ENCODE measurements at regions not wholly inside any gene's neighbourhood (a gene's known extent, or its start where the extent isn't known, plus 50 kb on each side); places are given as distances from the start of the nearest gene placed in this dataset.

GRCh38 chr11:134691295-134691873, 279.3 kb upstream of the B3GAT1 start:
- FAIRE-seq = no peak
- no peak for TF ChIP-seq CTCF (IDR thresholded peaks at IDR 0.05; ENCODE audit: borderline replicate concordance, extremely low read depth, insufficient read depth)
- no peak overlapping the region for H3K27ac ChIP-seq (ENCODE audit: low read depth in 2 of 2, low read length in 2 of 2)
- no peak overlapping the region for H3K4me3 ChIP-seq (ENCODE audit: low read length in 3 of 3)
- H3K9ac ChIP-seq (ENCODE audit: low read length in 3 of 3) = no peak overlapping the region
- no peak for DNase-seq
- no peaks in the 10 kb centered on the region for H3K27me3 ChIP-seq (ENCODE audit: control insufficient read depth, insufficient read depth, low read length)
- intact Hi-C loops (cut with DNase I) = no loop called here
- H3K9me3 ChIP-seq (ENCODE audit: control insufficient read depth in 2 of 3, insufficient read depth in 1 of 3, low read length in 3 of 3) = no peaks in the 10 kb centered on the region
- H3K4me1 ChIP-seq (ENCODE audit: control insufficient read depth in 2 of 3, insufficient read depth in 2 of 3, low read depth in 1 of 3, low read length in 3 of 3) = no peaks in the 10 kb centered on the region
- no peaks in the 10 kb centered on the region for H3K36me3 ChIP-seq (ENCODE audit: control insufficient read depth in 2 of 3, insufficient read depth in 3 of 3, low read length in 3 of 3)

GRCh38 chr11:134689886-134690285, 277.8 kb upstream of the B3GAT1 start:
- no peaks in the 10 kb centered on the region for H3K9me3 ChIP-seq (ENCODE audit: control insufficient read depth in 2 of 3, insufficient read depth in 1 of 3, low read length in 3 of 3)
- intact Hi-C loops (cut with DNase I) = no loop called here
- H3K4me3 ChIP-seq (ENCODE audit: low read length in 3 of 3) = no peak overlapping the region
- DNase-seq = no peak
- H3K27me3 ChIP-seq (ENCODE audit: control insufficient read depth, insufficient read depth, low read length) = no peaks in the 10 kb centered on the region
- no peak overlapping the region for H3K27ac ChIP-seq (ENCODE audit: low read depth in 2 of 2, low read length in 2 of 2)
- no peaks in the 10 kb centered on the region for H3K4me1 ChIP-seq (ENCODE audit: control insufficient read depth in 2 of 3, insufficient read depth in 2 of 3, low read depth in 1 of 3, low read length in 3 of 3)
- TF ChIP-seq CTCF (IDR thresholded peaks at IDR 0.05; ENCODE audit: borderline replicate concordance, extremely low read depth, insufficient read depth) = no peak
- FAIRE-seq = no peak
- no peak overlapping the region for H3K9ac ChIP-seq (ENCODE audit: low read length in 3 of 3)
- H3K36me3 ChIP-seq (ENCODE audit: control insufficient read depth in 2 of 3, insufficient read depth in 3 of 3, low read length in 3 of 3) = no peaks in the 10 kb centered on the region

- Histone ChIP-seq H3K4me3 (ENCODE audit: low read length in 3 of 3) (no peak overlapping the region), H3K27ac (ENCODE audit: low read depth in 2 of 2, low read length in 2 of 2) (no peak overlapping the region), H3K9ac (ENCODE audit: low read length in 3 of 3) (no peak overlapping the region), H3K36me3 (ENCODE audit: control insufficient read depth in 2 of 3, insufficient read depth in 3 of 3, low read length in 3 of 3) (no peaks in the 10 kb centered on the region), H3K4me1 (ENCODE audit: control insufficient read depth in 2 of 3, insufficient read depth in 2 of 3, low read depth in 1 of 3, low read length in 3 of 3) (no peaks in the 10 kb centered on the region), H3K27me3 (ENCODE audit: control insufficient read depth, insufficient read depth, low read length) (no peaks in the 10 kb centered on the region), H3K9me3 (ENCODE audit: control insufficient read depth in 2 of 3, insufficient read depth in 1 of 3, low read length in 3 of 3) (no peaks in the 10 kb centered on the region)
- intact Hi-C loops (cut with DNase I) = no loop called here
- TF ChIP-seq CTCF (IDR thresholded peaks at IDR 0.05; ENCODE audit: borderline replicate concordance, extremely low read depth, insufficient read depth) = no peak
- no peak for FAIRE-seq
- DNase-seq = no peak
These were observed 275.5 kb upstream of the B3GAT1 start for GRCh38 chr11:134687548-134687947.
